Activated CD4-positive, alpha-beta memory T cell treated with anti-CD3 and anti-CD28 coated beads for 36 hours (primary cell): ENCODE measurements at regions not wholly inside any gene's neighbourhood (a gene's known extent, or its start where the extent isn't known, plus 50 kb on each side); places are given as distances from the start of the nearest gene placed in this dataset.
"Not testable (repeated sequence)": the region's sequence is repeated elsewhere in the genome, so short reads cannot be mapped to it uniquely, and the experiment has no call there.

ENCODE experiments used
- CTCF ChIA-PET: fragments of 350-600 bp; sonication (Branson Sonifier 250); formaldehyde crosslinking; loops from one replicate; lab custom pipeline; 2021; ENCODE audit warnings: antibody characterized with exemption, inconsistent platforms; lab: Charles Lee
- POLR2A ChIA-PET: fragments of 350-600 bp; sonication (Branson Sonifier 250); formaldehyde crosslinking; loops from one replicate; lab custom pipeline; 2021; ENCODE audit warnings: antibody characterized with exemption; lab: Charles Lee
- DNase-seq: peaks from one replicate; pipeline ENCODE4 v3.0.0-alpha.2; 2020
- H3K27ac Mint-ChIP-seq: one replicate; pipeline ENCODE4 v1.8.0; 2021; ENCODE audit warnings: mixed read lengths
- H3K27me3 Mint-ChIP-seq: one replicate; pipeline ENCODE4 v1.8.0; 2021; ENCODE audit warnings: mixed read lengths
- H3K36me3 Mint-ChIP-seq: one replicate; pipeline ENCODE4 v1.8.0; 2021; ENCODE audit warnings: mixed read lengths
- H3K4me1 Mint-ChIP-seq: one replicate; pipeline ENCODE4 v1.8.0; 2021; ENCODE audit warnings: low read depth, mixed read lengths
- H3K4me3 Mint-ChIP-seq: one replicate; pipeline ENCODE4 v1.8.0; 2021; ENCODE audit warnings: mild to moderate bottlenecking, mixed read lengths
- H3K9me3 Mint-ChIP-seq: one replicate; pipeline ENCODE4 v1.8.0; 2021; ENCODE audit warnings: mixed read lengths
- intact Hi-C: fragments of 100-400 bp; cut with micrococcal nuclease; formaldehyde crosslinking; loops from one replicate; pipeline ENCODE4 v1.15.1; 2023

DNA sequence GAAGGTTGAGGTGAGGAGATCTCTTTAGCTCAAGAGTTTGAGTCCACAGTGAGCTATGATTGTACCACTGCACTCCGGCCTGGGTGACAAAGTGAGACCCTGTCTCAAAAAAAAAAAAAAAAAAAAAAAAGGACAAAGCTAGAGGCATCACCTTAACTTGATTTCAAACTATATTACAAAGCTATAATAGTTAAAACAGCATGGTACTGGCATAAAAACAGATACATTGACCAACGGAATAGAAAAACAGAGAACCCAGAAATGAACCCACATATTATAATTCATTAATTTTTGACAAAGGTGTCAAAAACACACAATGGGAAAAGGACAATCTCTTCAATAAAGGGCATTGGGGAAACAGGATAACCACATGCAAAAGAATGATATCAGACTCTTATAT is 50.8 kb upstream of the MBOAT1 start:
- CTCF ChIA-PET, result no interaction called here
- intact Hi-C loops, result no loop called here
- Mint-ChIP-seq H3K36me3 (no peaks in the 10 kb centered on the region), H3K27ac (no peak overlapping the region), H3K9me3 (peaks cover 7% of the 10 kb centered on the region), H3K4me3 (no peak overlapping the region), H3K4me1 (peaks cover 7% of the 10 kb centered on the region), H3K27me3 (no peaks in the 10 kb centered on the region)
- DNase-seq, result no peak
- POLR2A ChIA-PET, result no interaction called here

GRCh38 chr6:20265842-20266241 is 53.6 kb upstream of the MBOAT1 start:
- Mint-ChIP-seq H3K4me1 (peaks cover 7% of the 10 kb centered on the region), H3K9me3 (peaks cover 7% of the 10 kb centered on the region)
- CTCF ChIA-PET, result no interaction called here

DNA sequence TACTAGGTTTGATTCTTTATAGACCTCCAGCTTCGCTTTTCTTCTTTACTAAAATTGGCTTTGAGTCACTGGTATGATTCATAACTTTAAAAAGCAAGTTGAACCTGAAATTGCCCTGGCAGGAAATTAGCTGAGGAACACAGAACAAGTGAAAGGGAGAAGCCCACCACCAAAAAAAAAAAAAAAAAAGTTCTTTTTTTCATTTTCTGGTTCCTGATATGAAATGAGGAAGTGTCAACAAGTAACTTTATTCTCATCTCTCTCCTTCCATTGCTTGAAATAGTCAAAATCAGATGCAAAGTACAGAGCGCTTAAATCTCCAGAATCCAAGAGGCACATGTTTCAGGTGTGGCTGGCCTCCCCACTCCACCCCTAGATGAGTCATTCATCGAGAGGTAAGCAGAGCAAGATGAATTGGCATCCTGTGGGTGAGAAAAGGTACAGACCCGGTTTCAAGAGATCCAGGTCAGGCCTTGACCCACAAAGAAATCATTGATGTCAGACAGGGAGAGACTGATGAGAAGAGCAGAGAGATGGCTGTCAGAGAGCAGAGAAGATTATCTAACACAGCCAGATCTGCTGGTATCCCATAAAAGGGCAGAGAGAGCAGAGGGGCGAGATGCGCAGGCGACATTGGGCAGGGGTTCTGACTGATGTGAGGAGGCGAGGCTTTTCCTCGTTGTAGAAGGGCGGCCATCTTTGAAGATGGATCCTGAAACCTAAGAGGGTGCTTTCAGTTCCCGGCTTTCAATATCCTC is 54.8 kb upstream of the MBOAT1 start:
- ChIA-PET CTCF (no interaction called here), POLR2A (interaction anchor here (0.7 kb wide), 1 partner anchor 52 kb away, joined by 4 read pairs; no protein-coding TSS in a partner anchor)
- intact Hi-C loops, result loop anchor here (2.0 kb wide), 2 partner anchors 54 to 64 kb away; partner anchors contain the start of gene MBOAT1
- Mint-ChIP-seq H3K36me3 (no peaks in the 10 kb centered on the region), H3K27ac (peak overlapping the region; percentile 4), H3K4me3 (no peak overlapping the region), H3K9me3 (peaks cover 7% of the 10 kb centered on the region), H3K4me1 (peaks cover 7% of the 10 kb centered on the region), H3K27me3 (no peaks in the 10 kb centered on the region)
- peak; percentile 50 for DNase-seq

More at GRCh38 chr6:20265842-20266241, 53.6 kb upstream of the MBOAT1 start:
- intact Hi-C loops, result loop anchor here (2.0 kb wide), 2 partner anchors 53 to 63 kb away; partner anchors contain the start of gene MBOAT1
- Mint-ChIP-seq H3K27ac (no peak overlapping the region), H3K27me3 (no peaks in the 10 kb centered on the region), H3K4me3 (no peak overlapping the region), H3K36me3 (no peaks in the 10 kb centered on the region)
- no peak for DNase-seq
- POLR2A ChIA-PET, result no interaction called here

GRCh38 chr6:20269181-20269580 is 56.9 kb upstream of the MBOAT1 start:
- DNase-seq, result no peak
- intact Hi-C loops, result no loop called here
- Mint-ChIP-seq H3K36me3 (no peaks in the 10 kb centered on the region), H3K27ac (no peak overlapping the region), H3K4me3 (no peak overlapping the region), H3K4me1 (peaks cover 7% of the 10 kb centered on the region), H3K9me3 (no peaks in the 10 kb centered on the region), H3K27me3 (no peaks in the 10 kb centered on the region)
- ChIA-PET CTCF (no interaction called here), POLR2A (no interaction called here)

- POLR2A ChIA-PET, result interaction anchor here (0.6 kb wide), 1 partner anchor 164 kb away, joined by 3 read pairs; no protein-coding TSS in a partner anchor
- intact Hi-C loops, result loop anchor here (1.0 kb wide), 1 partner anchor 180 kb away; no protein-coding TSS in a partner anchor
- Mint-ChIP-seq H3K36me3 (no peaks in the 10 kb centered on the region), H3K27me3 (no peaks in the 10 kb centered on the region), H3K9me3 (no peaks in the 10 kb centered on the region), H3K4me3 (no peak overlapping the region), H3K27ac (no peak overlapping the region), H3K4me1 (peaks cover 6% of the 10 kb centered on the region)
- CTCF ChIA-PET, result interaction anchor here (0.9 to 1.4 kb wide), 3 partner anchors 179 to 256 kb away, joined by 3 to 4 read pairs (median 4); no protein-coding TSS in a partner anchor
- DNase-seq, result no peak
Measured at GRCh38 chr6:20271818-20272217, 59.5 kb upstream of the MBOAT1 start.

DNA sequence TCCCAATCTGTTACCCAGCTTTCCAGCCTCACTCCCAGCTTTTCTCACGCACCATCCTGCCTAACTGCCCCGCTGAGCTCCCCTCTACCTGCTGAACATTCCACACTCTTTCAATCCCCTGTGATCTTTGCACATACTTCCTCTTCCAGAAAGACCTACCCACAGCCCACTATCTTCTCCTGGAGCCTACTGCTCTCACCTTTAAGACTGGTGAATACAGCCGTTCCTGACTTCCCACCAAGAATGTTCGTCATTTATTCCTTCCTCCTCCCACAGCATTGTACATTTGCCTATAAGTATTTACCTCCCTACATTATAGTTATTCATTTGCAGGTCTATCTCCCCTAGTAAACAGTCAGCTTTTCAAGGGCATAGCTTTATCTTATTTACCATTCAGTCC is 61.9 kb upstream of the MBOAT1 start:
- Mint-ChIP-seq H3K4me3 (no peak overlapping the region), H3K9me3 (no peaks in the 10 kb centered on the region), H3K4me1 (no peaks in the 10 kb centered on the region), H3K27me3 (peaks cover 7% of the 10 kb centered on the region), H3K36me3 (no peaks in the 10 kb centered on the region), H3K27ac (no peak overlapping the region)
- ChIA-PET POLR2A (no interaction called here), CTCF (interaction anchor here (1.3 to 1.5 kb wide), 2 partner anchors 148 kb away, joined by 3 to 4 read pairs; no protein-coding TSS in a partner anchor)
- DNase-seq, result no peak
- intact Hi-C loops, result no loop called here

- H3K27me3 Mint-ChIP-seq, result peaks cover 10% of the 10 kb centered on the region
- H3K9me3 Mint-ChIP-seq, H3K4me1 Mint-ChIP-seq, DNase-seq, H3K4me3 Mint-ChIP-seq, POLR2A ChIA-PET, H3K36me3 Mint-ChIP-seq, intact Hi-C loops, H3K27ac Mint-ChIP-seq: not testable (repeated sequence)
- CTCF ChIA-PET, result interaction anchor here (1.0 to 1.5 kb wide), 2 partner anchors 149 to 252 kb away, joined by 3 to 4 read pairs; no protein-coding TSS in a partner anchor
Measured at GRCh38 chr6:20275837-20276236, 63.6 kb upstream of the MBOAT1 start.

GRCh38 chr6:20277724-20278123 is 65.5 kb upstream of the MBOAT1 start:
- POLR2A ChIA-PET, H3K4me3 Mint-ChIP-seq, H3K36me3 Mint-ChIP-seq, intact Hi-C loops, H3K4me1 Mint-ChIP-seq, DNase-seq, H3K27ac Mint-ChIP-seq: not testable (repeated sequence)
- CTCF ChIA-PET, result interaction anchor here (0.6 kb wide), 1 partner anchor 248 kb away, joined by 4 read pairs; no protein-coding TSS in a partner anchor
- Mint-ChIP-seq H3K9me3 (peaks cover 14% of the 10 kb centered on the region), H3K27me3 (peaks cover 16% of the 10 kb centered on the region)

GRCh38 chr6:20279051-20279450 is 66.8 kb upstream of the MBOAT1 start:
- Mint-ChIP-seq H3K9me3 (peaks cover 17% of the 10 kb centered on the region), H3K4me3 (no peak overlapping the region), H3K4me1 (peaks cover 3% of the 10 kb centered on the region), H3K36me3 (no peaks in the 10 kb centered on the region), H3K27ac (no peak overlapping the region), H3K27me3 (peaks cover 21% of the 10 kb centered on the region)
- DNase-seq, result no peak
- intact Hi-C loops, result no loop called here
- ChIA-PET CTCF (interaction anchor here (0.9 kb wide), 2 partner anchors 12 to 164 kb away, joined by 3 to 5 read pairs; no protein-coding TSS in a partner anchor), POLR2A (no interaction called here)

GRCh38 chr6:20279608-20280287 is 67.5 kb upstream of the MBOAT1 start:
- Mint-ChIP-seq H3K27ac (no peak overlapping the region), H3K4me3 (no peak overlapping the region), H3K4me1 (peaks cover 3% of the 10 kb centered on the region), H3K9me3 (peaks cover 17% of the 10 kb centered on the region), H3K36me3 (no peaks in the 10 kb centered on the region), H3K27me3 (peaks cover 22% of the 10 kb centered on the region)
- CTCF ChIA-PET, result interaction anchor here (0.9 kb wide), 1 partner anchor 163 kb away, joined by 5 read pairs; no protein-coding TSS in a partner anchor
- intact Hi-C loops, result no loop called here
- POLR2A ChIA-PET, result no interaction called here
- DNase-seq, result no peak

DNA sequence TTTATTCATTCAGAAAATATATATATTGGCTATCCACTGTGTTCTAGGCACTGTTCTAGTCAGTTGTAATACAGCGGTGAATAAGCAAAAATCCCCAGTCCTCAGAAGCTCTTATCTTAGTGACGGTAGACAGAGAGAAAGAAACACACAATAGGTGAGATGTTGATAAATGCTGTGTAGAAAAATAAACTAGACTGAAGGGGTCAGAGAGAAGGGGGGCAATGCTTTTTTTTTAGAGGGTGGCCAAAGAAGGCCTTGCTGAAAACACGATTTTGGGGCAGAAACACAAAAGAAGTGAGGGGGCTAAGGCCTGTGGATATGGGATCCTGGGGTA is 68.0 kb upstream of the MBOAT1 start:
- peaks cover 22% of the 10 kb centered on the region for H3K27me3 Mint-ChIP-seq
- CTCF ChIA-PET, result no interaction called here
- no peak overlapping the region for H3K4me3 Mint-ChIP-seq
- peaks cover 17% of the 10 kb centered on the region for H3K9me3 Mint-ChIP-seq
- no peak for DNase-seq
- POLR2A ChIA-PET, result no interaction called here
- no peak overlapping the region for H3K27ac Mint-ChIP-seq
- intact Hi-C loops, result no loop called here
- no peaks in the 10 kb centered on the region for H3K36me3 Mint-ChIP-seq
- H3K4me1 Mint-ChIP-seq, result peaks cover 3% of the 10 kb centered on the region

DNA sequence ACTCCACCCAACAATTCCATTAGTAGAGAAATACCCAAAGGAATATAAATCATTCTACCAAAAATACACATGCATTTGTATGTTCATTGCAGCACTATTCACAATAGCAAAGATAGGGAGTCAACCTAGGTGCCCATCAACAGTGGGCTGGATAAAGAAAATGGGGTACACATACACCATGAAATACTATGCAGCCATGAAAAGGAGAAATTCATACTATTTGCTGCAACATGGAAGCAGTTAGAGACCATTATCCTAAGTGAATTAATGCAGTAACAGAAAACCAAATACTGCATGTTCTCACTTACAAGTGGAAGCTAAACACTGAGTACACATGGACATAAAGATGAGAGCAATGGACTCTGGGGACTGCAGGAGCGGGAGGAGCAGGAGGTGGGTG is 72.4 kb upstream of the MBOAT1 start:
- Mint-ChIP-seq H3K27ac (no peak overlapping the region), H3K27me3 (peaks cover 17% of the 10 kb centered on the region), H3K4me1 (peaks cover 3% of the 10 kb centered on the region), H3K9me3 (peaks cover 17% of the 10 kb centered on the region), H3K36me3 (no peaks in the 10 kb centered on the region), H3K4me3 (no peak overlapping the region)
- CTCF ChIA-PET, result no interaction called here
- POLR2A ChIA-PET, result no interaction called here
- intact Hi-C loops, result no loop called here
- no peak for DNase-seq
